SK-N-SH (cell line): ENCODE measurements at regions not wholly inside any gene's neighbourhood (a gene's known extent, or its start where the extent isn't known, plus 50 kb on each side); places are given as distances from the start of the nearest gene placed in this dataset.

ENCODE experiments used
- CTCF ChIA-PET: fragments of 300-600, 350-600 bp; formaldehyde crosslinking; extraction: SDS; loops from one replicate; lab custom pipeline; 2021; lab: Yijun Ruan, JAX
- POLR2A ChIA-PET: fragments of 350-600 bp; sonication (Branson Sonifier 250); formaldehyde crosslinking; extraction: SDS; loops from one replicate; lab custom pipeline; 2020; ENCODE audit warnings: antibody characterized with exemption, inconsistent platforms; lab: Yijun Ruan, JAX
- DNase-seq: peaks from one replicate; pipeline ENCODE4 v3.0.0; 2012
- H2AFZ ChIP-seq: fragments of 200-600 bp; sonication (generic); 2 replicates; pipeline ENCODE4 v1.8.1; 2016; ENCODE audit warnings: antibody characterized with exemption, mild to moderate bottlenecking, low read depth
- H3F3A ChIP-seq: fragments of 200-600 bp; sonication (generic); replicated peaks from 2 replicates; pipeline ENCODE3; 2016; ENCODE audit warnings: antibody characterized with exemption, mild to moderate bottlenecking; ENCODE audit not compliant: insufficient read depth
- H3K27ac ChIP-seq, 2 experiments: fragments of 200-500 bp in 1 of 2; fragments of 200-600 bp in 1 of 2; sonication (Bioruptor generic) in 1 of 2; sonication (generic), shearing (Covaris generic) in 1 of 2; 2 replicates each; pipeline versions ENCODE4 v1.5.1 to v1.6.1; 2014 to 2016; ENCODE audit warnings: low read depth in 2 of 2, inconsistent platforms in 1 of 2, low read length in 1 of 2, mild to moderate bottlenecking in 1 of 2, mixed read lengths in 1 of 2
- H3K27me3 ChIP-seq: fragments of 200-600 bp; sonication (generic), shearing (Covaris generic); 2 replicates; pipeline ENCODE4 v1.6.1; 2016; ENCODE audit warnings: mixed run types; ENCODE audit not compliant: insufficient read depth
- H3K36me3 ChIP-seq, 2 experiments: fragments of 200-500 bp in 1 of 2; fragments of 200-600 bp in 1 of 2; sonication (Bioruptor generic) in 1 of 2; sonication (generic) in 1 of 2; replicated peaks in 1 of 2; 2 replicates each; pipeline versions ENCODE3 to v1.5.1; 2014 to 2016; ENCODE audit warnings: low read length in 1 of 2, mild to moderate bottlenecking in 1 of 2; ENCODE audit not compliant: insufficient read depth in 2 of 2, control insufficient read depth in 1 of 2
- H3K4me1 ChIP-seq, 2 experiments: fragments of 200-500 bp in 1 of 2; fragments of 200-600 bp in 1 of 2; sonication (Bioruptor generic) in 1 of 2; sonication (generic), shearing (Covaris generic) in 1 of 2; 2 replicates each; pipeline versions ENCODE4 v1.5.1 to v1.6.1; 2014 to 2016; ENCODE audit warnings: low read depth in 1 of 2, low read length in 1 of 2, mixed run types in 1 of 2; ENCODE audit not compliant: insufficient read depth in 2 of 2, control insufficient read depth in 1 of 2
- H3K4me2 ChIP-seq: fragments of 200-600 bp; sonication (generic), shearing (Covaris generic); 2 replicates; pipeline ENCODE4 v1.6.1; 2017; ENCODE audit warnings: mixed run types
- H3K4me3 ChIP-seq, 2 experiments: fragments of 200-500 bp in 1 of 2; fragments of 200-600 bp in 1 of 2; sonication (Bioruptor generic) in 1 of 2; sonication (generic), shearing (Covaris generic) in 1 of 2; 2 replicates each; pipeline versions ENCODE4 v1.5.1 to v1.8.1; 2014 to 2016; ENCODE audit warnings: low read depth in 2 of 2, inconsistent platforms in 1 of 2, low read length in 1 of 2, mild to moderate bottlenecking in 1 of 2, mixed read lengths in 1 of 2, moderate library complexity in 1 of 2
- H3K79me2 ChIP-seq: fragments of 200-600 bp; sonication (generic); 2 replicates; pipeline ENCODE4 v1.8.1; 2017; ENCODE audit warnings: mild to moderate bottlenecking; ENCODE audit not compliant: insufficient read depth
- H3K9ac ChIP-seq: fragments of 200-600 bp; sonication (generic); 2 replicates; pipeline ENCODE4 v1.6.1; 2017; ENCODE audit warnings: mixed run types
- H3K9me2 ChIP-seq: fragments of 200-600 bp; sonication (generic); 2 replicates; pipeline ENCODE4 v1.6.1; 2017; ENCODE audit warnings: mixed run types
- H3K9me3 ChIP-seq: fragments of 200-600 bp; sonication (generic); 2 replicates; pipeline ENCODE4 v1.6.1; 2017; ENCODE audit warnings: mixed run types, mild to moderate bottlenecking, moderate library complexity
- H4K20me1 ChIP-seq: fragments of 200-600 bp; sonication (generic); 2 replicates; pipeline ENCODE4 v1.6.1; 2017; ENCODE audit warnings: mild to moderate bottlenecking, mixed run types; ENCODE audit not compliant: insufficient read depth
- EP300 ChIP-seq, 2 experiments: IDR thresholded peaks; 2 replicates each; pipeline versions ENCODE4 v1.4.0 to v1.6.1; 2012; ENCODE audit warnings: borderline replicate concordance in 1 of 2, low read depth in 1 of 2, low read length in 1 of 2
- EZH2phosphoT487 ChIP-seq: fragments of 200-600 bp; sonication (generic); IDR thresholded peaks from 2 replicates; pipeline ENCODE4 v1.6.1; 2017; ENCODE audit warnings: low read depth, mixed run types, mild to moderate bottlenecking, antibody characterized with exemption, moderate library complexity, borderline replicate concordance
- NFIC ChIP-seq: IDR thresholded peaks from 2 replicates; pipeline ENCODE4 v1.4.0; 2012; ENCODE audit warnings: borderline replicate concordance
- RAD21 ChIP-seq: IDR thresholded peaks from 2 replicates; pipeline ENCODE4 v1.6.1; 2012; ENCODE audit warnings: mild to moderate bottlenecking, low read length
- RCOR1 ChIP-seq: fragments of 150-350 bp; IDR thresholded peaks from 2 replicates; pipeline ENCODE4 v1.6.1; 2017; ENCODE audit warnings: antibody characterized with exemption, low read length
- TAF1 ChIP-seq: IDR thresholded peaks from 2 replicates; pipeline ENCODE4 v1.6.1; 2012; ENCODE audit warnings: low read depth, mild to moderate bottlenecking, low read length, moderate library complexity, borderline replicate concordance
- TCF12 ChIP-seq: IDR thresholded peaks from 2 replicates; pipeline ENCODE4 v1.4.0; 2012
- TEAD4 ChIP-seq: IDR thresholded peaks from 2 replicates; pipeline ENCODE4 v1.4.0; 2012; ENCODE audit warnings: mild to moderate bottlenecking, borderline replicate concordance; ENCODE audit not compliant: insufficient read depth
- WGBS: methylation state at CpG from one replicate; pipeline ENCODE4 v1.1.6; 2017; ENCODE audit warnings: low lambda C conversion rate; 5-methylcytosine and 5-hydroxymethylcytosine counted together
- TF ChIP-seq, protein P1 (sequence below): fragments of 150-350 bp; IDR thresholded peaks from 2 replicates; pipeline ENCODE4 v1.6.1; 2016; ENCODE audit warnings: mild to moderate bottlenecking, low read depth, low read length
- TF ChIP-seq, protein P2 (sequence below): IDR thresholded peaks from 2 replicates; pipeline ENCODE4 v1.4.0; 2012; ENCODE audit warnings: low read depth
- TF ChIP-seq, protein P3 (sequence below): fragments of 150-350 bp; IDR thresholded peaks from 2 replicates; pipeline ENCODE4 v1.6.1; 2017; ENCODE audit warnings: antibody characterized with exemption, low read length, low read depth, borderline replicate concordance

DNA sequence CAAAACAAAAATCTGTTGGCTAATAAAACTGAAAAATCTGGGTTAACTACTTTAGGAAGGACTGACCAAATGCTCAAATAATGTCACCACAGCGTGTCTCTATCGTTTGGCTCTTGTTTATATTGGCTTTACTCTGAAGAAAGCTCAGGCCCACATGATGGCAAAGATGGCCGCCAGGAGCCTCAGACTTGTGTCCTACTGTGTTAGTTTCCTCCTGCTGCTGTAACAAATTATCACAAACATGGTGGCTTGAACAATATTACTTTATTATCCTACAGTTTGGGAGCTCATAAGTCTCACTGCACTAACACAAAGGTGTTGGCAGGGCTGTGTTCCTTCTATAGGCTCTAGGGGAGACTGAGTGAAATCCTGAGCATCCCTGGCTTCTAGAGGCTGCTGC lies 303.0 kb downstream of the DAD1 start:
- no peak overlapping the region for H2AFZ ChIP-seq

DNA sequence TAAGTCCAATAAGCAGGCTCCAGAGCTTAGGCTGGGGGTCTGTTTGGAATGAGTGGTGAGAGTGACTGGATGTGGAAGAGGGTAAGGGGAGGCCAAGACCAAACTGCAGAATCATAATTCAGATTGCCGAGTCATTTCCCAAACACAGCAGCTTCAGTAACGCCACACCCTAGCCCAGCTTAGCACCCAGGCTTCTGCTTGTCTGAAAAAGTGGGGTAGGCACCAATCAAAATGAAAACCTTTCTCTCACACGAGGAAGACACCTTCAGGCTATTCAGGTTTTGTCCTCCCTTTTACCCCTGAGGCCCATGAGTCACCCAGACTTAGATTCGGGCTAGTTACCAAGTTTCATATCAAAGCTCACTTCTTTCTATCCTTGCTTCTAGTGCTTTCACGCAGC lies 306.1 kb downstream of the DAD1 start:
- 4% methylated on average over 5 of the region's 5 CpGs for WGBS
- no peaks in the 10 kb centered on the region for H3K9me3 ChIP-seq

More for the DNA sequence above, 303.0 kb downstream of the DAD1 start:
- no peak overlapping the region for H3K4me3 ChIP-seq
- no peaks in the 10 kb centered on the region for H3K36me3 ChIP-seq
- no peaks in the 10 kb centered on the region for H3K9me3 ChIP-seq
- peaks cover 7% of the 10 kb centered on the region for H3K27me3 ChIP-seq
- H4K20me1 ChIP-seq, result no peaks in the 10 kb centered on the region
- peaks cover 0 to 6% of the 10 kb centered on the region in 2 experiments; a peak in 1 of 4 replicates for H3K4me1 ChIP-seq
- 14% methylated on average over 3 of the region's 3 CpGs for WGBS
- H3K9me2 ChIP-seq, result no peaks in the 10 kb centered on the region
- ChIA-PET CTCF (interaction anchor here (1.3 to 1.4 kb wide), 2 partner anchors 9 to 17 kb away, joined by 3 to 5 read pairs; no protein-coding TSS in a partner anchor), POLR2A (no interaction called here)
- DNase-seq, result no peak
- H3K4me2 ChIP-seq, result no peak overlapping the region
- no peak for TF ChIP-seq TEAD4
- TF ChIP-seq, protein P1, sequence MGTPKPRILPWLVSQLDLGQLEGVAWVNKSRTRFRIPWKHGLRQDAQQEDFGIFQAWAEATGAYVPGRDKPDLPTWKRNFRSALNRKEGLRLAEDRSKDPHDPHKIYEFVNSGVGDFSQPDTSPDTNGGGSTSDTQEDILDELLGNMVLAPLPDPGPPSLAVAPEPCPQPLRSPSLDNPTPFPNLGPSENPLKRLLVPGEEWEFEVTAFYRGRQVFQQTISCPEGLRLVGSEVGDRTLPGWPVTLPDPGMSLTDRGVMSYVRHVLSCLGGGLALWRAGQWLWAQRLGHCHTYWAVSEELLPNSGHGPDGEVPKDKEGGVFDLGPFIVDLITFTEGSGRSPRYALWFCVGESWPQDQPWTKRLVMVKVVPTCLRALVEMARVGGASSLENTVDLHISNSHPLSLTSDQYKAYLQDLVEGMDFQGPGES, result no peak
- no peak for TF ChIP-seq NFIC
- TF ChIP-seq, protein P2, sequence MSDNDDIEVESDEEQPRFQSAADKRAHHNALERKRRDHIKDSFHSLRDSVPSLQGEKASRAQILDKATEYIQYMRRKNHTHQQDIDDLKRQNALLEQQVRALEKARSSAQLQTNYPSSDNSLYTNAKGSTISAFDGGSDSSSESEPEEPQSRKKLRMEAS, result no peak
- no peak for TF ChIP-seq EP300 (IDR thresholded peaks at IDR 0.05; ENCODE audit: borderline replicate concordance in 1 of 2, low read depth in 1 of 2, low read length in 1 of 2)
- no peak for TF ChIP-seq TAF1
- TF ChIP-seq RCOR1, result no peak
- H3F3A ChIP-seq, result no peaks in the 10 kb centered on the region
- no peak overlapping the region for H3K9ac ChIP-seq
- H3K27ac ChIP-seq, result no peak overlapping the region
- no peaks in the 10 kb centered on the region for H3K79me2 ChIP-seq

More for the DNA sequence above, 306.1 kb downstream of the DAD1 start:
- no peak overlapping the region for H3K27ac ChIP-seq
- H3K27me3 ChIP-seq, result peaks cover 22% of the 10 kb centered on the region
- ChIA-PET CTCF (no interaction called here), POLR2A (no interaction called here)
- no peak overlapping the region for H3K4me3 ChIP-seq
- H3F3A ChIP-seq, result no peaks in the 10 kb centered on the region
- H4K20me1 ChIP-seq, result no peaks in the 10 kb centered on the region
- no peaks in the 10 kb centered on the region for H3K79me2 ChIP-seq
- DNase-seq, result no peak
- no peaks in the 10 kb centered on the region for H3K9me2 ChIP-seq
- H3K4me1 ChIP-seq, result peaks cover 0 to 6% of the 10 kb centered on the region in 2 experiments; a peak in 1 of 4 replicates
- no peak overlapping the region for H3K9ac ChIP-seq
- H3K4me2 ChIP-seq, result no peak overlapping the region
- TF ChIP-seq RAD21 (no peak), TAF1 (no peak), EZH2phosphoT487 (no peak), TCF12 (no peak)
- TF ChIP-seq, protein P3, sequence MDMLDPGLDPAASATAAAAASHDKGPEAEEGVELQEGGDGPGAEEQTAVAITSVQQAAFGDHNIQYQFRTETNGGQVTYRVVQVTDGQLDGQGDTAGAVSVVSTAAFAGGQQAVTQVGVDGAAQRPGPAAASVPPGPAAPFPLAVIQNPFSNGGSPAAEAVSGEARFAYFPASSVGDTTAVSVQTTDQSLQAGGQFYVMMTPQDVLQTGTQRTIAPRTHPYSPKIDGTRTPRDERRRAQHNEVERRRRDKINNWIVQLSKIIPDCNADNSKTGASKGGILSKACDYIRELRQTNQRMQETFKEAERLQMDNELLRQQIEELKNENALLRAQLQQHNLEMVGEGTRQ, result no peak
- TF ChIP-seq, all 33 proteins: peak for 0
- Histone ChIP-seq H2AFZ (no peak overlapping the region), H3K36me3 (no peaks in the 10 kb centered on the region)
